ENCODE measurements at regions not wholly inside any gene's neighbourhood (a gene's known extent, or its start where the extent isn't known, plus 50 kb on each side); places are given as distances from the start of the nearest gene placed in this dataset.

- DNase-seq: no peak
- Histone ChIP-seq H3K36me3 (ENCODE audit: control insufficient read depth in 2 of 3, insufficient read depth in 3 of 3, low read length in 3 of 3) (no peaks in the 10 kb centered on the region), H3K27ac (ENCODE audit: low read depth in 2 of 2, low read length in 2 of 2) (no peak overlapping the region), H3K9ac (ENCODE audit: low read length in 3 of 3) (no peak overlapping the region), H3K4me1 (ENCODE audit: control insufficient read depth in 2 of 3, insufficient read depth in 2 of 3, low read depth in 1 of 3, low read length in 3 of 3) (no peaks in the 10 kb centered on the region), H3K4me3 (ENCODE audit: low read length in 3 of 3) (no peak overlapping the region), H3K9me3 (ENCODE audit: control insufficient read depth in 2 of 3, insufficient read depth in 1 of 3, low read length in 3 of 3) (peaks cover 0 to 5% (median 0%) of the 10 kb centered on the region in 3 donors), H3K27me3 (ENCODE audit: control insufficient read depth, insufficient read depth, low read length) (no peaks in the 10 kb centered on the region)
- no peak for FAIRE-seq
- intact Hi-C loops (cut with DNase I): no loop called here
- no peak for TF ChIP-seq CTCF (IDR thresholded peaks at IDR 0.05; ENCODE audit: borderline replicate concordance, extremely low read depth, insufficient read depth)
Observed at GRCh38 chr6:122248844-122249243, 150.6 kb upstream of the HSF2 start.

- H3K9me3 ChIP-seq (ENCODE audit: control insufficient read depth in 2 of 3, insufficient read depth in 1 of 3, low read length in 3 of 3): no peaks in the 10 kb centered on the region
- no peak for FAIRE-seq
- no peaks in the 10 kb centered on the region for H3K27me3 ChIP-seq (ENCODE audit: control insufficient read depth, insufficient read depth, low read length)
- H3K9ac ChIP-seq (ENCODE audit: low read length in 3 of 3): no peak overlapping the region
- TF ChIP-seq CTCF (IDR thresholded peaks at IDR 0.05; ENCODE audit: borderline replicate concordance, extremely low read depth, insufficient read depth): no peak
- intact Hi-C loops (cut with DNase I): no loop called here
- H3K27ac ChIP-seq (ENCODE audit: low read depth in 2 of 2, low read length in 2 of 2): no peak overlapping the region
- no peak for DNase-seq
- no peak overlapping the region for H3K4me3 ChIP-seq (ENCODE audit: low read length in 3 of 3)
- H3K36me3 ChIP-seq (ENCODE audit: control insufficient read depth in 2 of 3, insufficient read depth in 3 of 3, low read length in 3 of 3): no peaks in the 10 kb centered on the region
- no peaks in the 10 kb centered on the region for H3K4me1 ChIP-seq (ENCODE audit: control insufficient read depth in 2 of 3, insufficient read depth in 2 of 3, low read depth in 1 of 3, low read length in 3 of 3)
Observed at GRCh38 chr6:122258839-122259238, 140.6 kb upstream of the HSF2 start.

GRCh38 chr6:122264557-122264956 lies 134.9 kb upstream of the HSF2 start:
- H3K9ac ChIP-seq (ENCODE audit: low read length in 3 of 3): no peak overlapping the region
- H3K4me3 ChIP-seq (ENCODE audit: low read length in 3 of 3): no peak overlapping the region
- H3K36me3 ChIP-seq (ENCODE audit: control insufficient read depth in 2 of 3, insufficient read depth in 3 of 3, low read length in 3 of 3): no peaks in the 10 kb centered on the region
- intact Hi-C loops (cut with DNase I): no loop called here
- DNase-seq: no peak
- no peak overlapping the region for H3K27ac ChIP-seq (ENCODE audit: low read depth in 2 of 2, low read length in 2 of 2)
- TF ChIP-seq CTCF (IDR thresholded peaks at IDR 0.05; ENCODE audit: borderline replicate concordance, extremely low read depth, insufficient read depth): no peak
- FAIRE-seq: no peak
- peaks cover 0 to 4% (median 0%) of the 10 kb centered on the region in 3 donors for H3K9me3 ChIP-seq (ENCODE audit: control insufficient read depth in 2 of 3, insufficient read depth in 1 of 3, low read length in 3 of 3)
- H3K4me1 ChIP-seq (ENCODE audit: control insufficient read depth in 2 of 3, insufficient read depth in 2 of 3, low read depth in 1 of 3, low read length in 3 of 3): no peaks in the 10 kb centered on the region
- no peaks in the 10 kb centered on the region for H3K27me3 ChIP-seq (ENCODE audit: control insufficient read depth, insufficient read depth, low read length)

- no peak for DNase-seq
- no peak for FAIRE-seq
- Histone ChIP-seq H3K9ac (ENCODE audit: low read length in 3 of 3) (no peak overlapping the region), H3K36me3 (ENCODE audit: control insufficient read depth in 2 of 3, insufficient read depth in 3 of 3, low read length in 3 of 3) (no peaks in the 10 kb centered on the region), H3K27ac (ENCODE audit: low read depth in 2 of 2, low read length in 2 of 2) (no peak overlapping the region), H3K4me1 (ENCODE audit: control insufficient read depth in 2 of 3, insufficient read depth in 2 of 3, low read depth in 1 of 3, low read length in 3 of 3) (no peaks in the 10 kb centered on the region), H3K4me3 (ENCODE audit: low read length in 3 of 3) (no peak overlapping the region), H3K9me3 (ENCODE audit: control insufficient read depth in 2 of 3, insufficient read depth in 1 of 3, low read length in 3 of 3) (peaks cover 0 to 4% (median 0%) of the 10 kb centered on the region in 3 donors), H3K27me3 (ENCODE audit: control insufficient read depth, insufficient read depth, low read length) (no peaks in the 10 kb centered on the region)
- no peak for TF ChIP-seq CTCF (IDR thresholded peaks at IDR 0.05; ENCODE audit: borderline replicate concordance, extremely low read depth, insufficient read depth)
- intact Hi-C loops (cut with DNase I): no loop called here
Observed at GRCh38 chr6:122265755-122266154, 133.7 kb upstream of the HSF2 start.
